LHCN-M2 (cell line): ENCODE measurements at regions not wholly inside any gene's neighbourhood (a gene's known extent, or its start where the extent isn't known, plus 50 kb on each side); places are given as distances from the start of the nearest gene placed in this dataset.

Source experiments
- DNase-seq: peaks from one replicate; pipeline ENCODE4 v3.0.0-alpha.2; 2012; ENCODE audit warnings: low read depth

GRCh38 chr9:119667163-119667562, 297.9 kb upstream of the BRINP1 start:
- DNase-seq: no peak

- no peak for DNase-seq
Observed at GRCh38 chr9:119662329-119662728, 293.1 kb upstream of the BRINP1 start.

DNA sequence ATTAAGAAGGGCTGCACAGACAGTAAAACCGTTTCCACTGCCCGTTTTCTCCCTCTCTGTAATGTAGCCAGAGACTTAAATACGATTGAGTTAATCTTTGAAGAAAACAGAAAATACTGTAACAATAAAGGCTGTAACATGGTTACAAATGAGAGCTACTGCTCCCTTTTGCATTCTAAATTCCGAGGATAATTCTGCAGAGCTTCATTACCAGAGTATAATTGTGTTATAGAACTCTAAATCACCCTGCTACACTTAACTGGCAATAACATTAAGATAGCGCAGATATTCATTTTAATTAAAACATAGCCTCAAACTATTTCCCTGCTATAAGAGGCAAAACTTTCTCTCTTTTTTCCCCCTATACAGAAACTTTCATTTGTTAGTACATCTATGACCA, 283.7 kb upstream of the BRINP1 start:
- DNase-seq: no peak

- DNase-seq: no peak
Observed at GRCh38 chr9:119649205-119649604, 280.0 kb upstream of the BRINP1 start.

GRCh38 chr9:119639287-119639955, 270.2 kb upstream of the BRINP1 start:
- DNase-seq: no peak

DNA sequence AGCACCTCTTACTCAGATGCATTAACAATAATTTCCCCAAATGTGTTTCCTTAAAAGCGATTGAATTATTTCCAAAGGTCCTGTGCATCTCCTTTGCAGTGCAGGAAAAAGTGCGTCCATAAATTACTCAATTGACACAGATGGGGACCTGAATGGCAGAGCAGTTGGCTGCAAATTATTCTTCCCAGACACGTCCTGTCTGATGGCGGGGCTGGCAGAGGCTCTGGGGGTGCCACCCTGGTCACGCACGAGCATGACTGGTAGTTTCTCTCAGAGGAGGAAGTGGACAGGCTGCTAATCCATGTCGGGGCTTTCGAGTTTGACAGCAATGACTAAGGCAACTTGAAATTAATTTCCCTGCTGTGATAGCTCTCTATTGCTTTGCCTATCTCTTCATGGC, 264.8 kb upstream of the BRINP1 start:
- DNase-seq: no peak

DNA sequence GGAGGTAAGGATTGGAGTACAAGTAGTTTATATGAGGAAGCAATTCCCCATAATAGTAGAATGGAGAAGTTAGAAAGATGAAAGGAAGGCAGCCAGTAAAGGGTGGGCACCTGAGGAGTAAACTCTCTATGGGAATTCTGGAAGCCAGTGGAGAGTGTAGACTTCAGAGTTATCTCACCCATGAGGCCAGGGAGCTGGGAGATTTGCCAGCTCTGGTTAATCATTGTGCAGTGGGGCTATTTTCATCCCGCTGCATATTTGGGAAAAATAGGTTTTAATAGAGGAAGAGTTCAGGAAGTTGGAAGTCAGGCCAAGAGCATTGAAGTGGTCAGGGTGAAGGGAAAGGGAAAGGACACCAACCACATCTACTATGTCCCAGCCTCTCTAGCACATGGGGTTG, 242.3 kb upstream of the BRINP1 start:
- no peak for DNase-seq

DNA sequence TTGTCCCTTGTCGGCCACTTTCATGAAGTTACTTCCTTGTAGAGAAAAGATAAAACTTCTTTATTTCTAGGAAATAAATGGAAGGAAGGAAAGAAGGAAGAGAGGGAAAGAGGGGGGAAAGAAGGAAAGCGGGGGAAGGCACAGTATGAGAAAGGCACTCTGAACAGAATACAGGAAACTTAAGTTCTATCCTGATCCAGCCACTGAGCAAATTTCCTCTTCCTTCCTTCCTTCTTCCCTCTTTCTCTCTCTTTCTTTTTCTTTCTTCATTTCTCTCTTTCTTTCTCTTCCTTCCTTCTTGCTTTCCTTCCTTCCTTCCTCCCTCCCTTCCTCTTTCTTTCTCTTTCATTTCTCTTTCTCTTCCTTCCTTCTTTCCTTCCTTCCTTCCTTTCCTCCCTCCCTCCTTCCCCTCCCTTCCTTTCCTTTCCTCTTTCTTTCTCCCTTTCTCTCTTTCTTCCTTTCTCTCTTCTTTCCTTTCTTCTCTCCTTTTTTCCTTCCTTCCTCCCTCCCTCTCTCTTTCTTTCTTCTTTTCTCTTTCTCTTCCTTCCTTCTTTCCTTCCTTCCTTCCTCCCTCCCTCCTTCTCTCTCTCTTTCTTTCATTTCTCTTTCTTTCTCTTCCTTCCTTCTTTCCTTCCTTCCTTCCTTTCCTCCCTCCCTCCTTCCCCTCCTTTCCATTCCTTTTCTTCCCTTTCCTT, 240.2 kb upstream of the BRINP1 start:
- no peak for DNase-seq

DNA sequence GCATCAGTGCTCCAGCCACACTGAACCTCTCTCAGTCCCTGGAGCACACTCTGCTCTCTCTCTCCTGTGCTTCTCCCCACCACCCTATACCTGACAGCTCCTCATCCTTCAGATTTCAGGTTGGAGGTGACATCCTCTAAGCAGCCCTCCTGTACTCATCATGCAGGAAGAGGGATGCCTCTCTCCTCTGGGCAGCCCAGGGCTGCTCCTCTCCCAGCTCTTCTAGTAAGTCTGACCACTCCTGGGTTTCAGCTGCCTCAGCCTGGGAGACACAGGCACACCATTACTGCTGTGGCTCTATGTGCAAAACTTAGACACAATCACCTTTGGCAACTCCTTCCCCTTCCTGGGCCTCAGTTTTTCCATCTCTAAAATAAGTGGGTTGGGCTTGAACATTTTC, 232.4 kb upstream of the BRINP1 start:
- no peak for DNase-seq

GRCh38 chr9:119597499-119597898, 228.3 kb upstream of the BRINP1 start:
- DNase-seq: no peak

GRCh38 chr9:119596703-119597102, 227.5 kb upstream of the BRINP1 start:
- DNase-seq: no peak

GRCh38 chr9:119588874-119589744, 219.9 kb upstream of the BRINP1 start:
- DNase-seq: no peak

- no peak for DNase-seq
Observed at GRCh38 chr9:119577881-119578280, 208.6 kb upstream of the BRINP1 start.

GRCh38 chr9:119559986-119560385, 190.8 kb upstream of the BRINP1 start:
- no peak for DNase-seq

DNA sequence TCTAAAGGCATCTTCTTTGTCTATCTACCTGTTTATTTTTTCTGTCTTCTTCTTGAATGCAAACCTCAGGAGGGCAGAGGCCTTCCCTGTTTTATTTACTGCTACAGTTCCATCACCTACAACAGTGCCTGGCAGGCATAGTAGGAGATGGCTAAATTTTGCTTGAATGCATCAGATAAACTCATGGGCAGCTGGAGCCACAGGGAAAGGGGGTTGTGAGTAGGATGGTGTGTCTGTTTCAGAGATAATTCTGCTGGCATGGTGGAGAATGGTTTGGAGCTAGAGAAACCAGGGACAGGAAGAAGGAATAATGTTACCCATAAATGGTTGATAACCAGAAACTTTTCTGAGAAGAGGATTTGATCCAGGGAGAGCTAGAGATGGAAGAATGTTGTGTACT, 189.8 kb upstream of the BRINP1 start:
- no peak for DNase-seq

DNA sequence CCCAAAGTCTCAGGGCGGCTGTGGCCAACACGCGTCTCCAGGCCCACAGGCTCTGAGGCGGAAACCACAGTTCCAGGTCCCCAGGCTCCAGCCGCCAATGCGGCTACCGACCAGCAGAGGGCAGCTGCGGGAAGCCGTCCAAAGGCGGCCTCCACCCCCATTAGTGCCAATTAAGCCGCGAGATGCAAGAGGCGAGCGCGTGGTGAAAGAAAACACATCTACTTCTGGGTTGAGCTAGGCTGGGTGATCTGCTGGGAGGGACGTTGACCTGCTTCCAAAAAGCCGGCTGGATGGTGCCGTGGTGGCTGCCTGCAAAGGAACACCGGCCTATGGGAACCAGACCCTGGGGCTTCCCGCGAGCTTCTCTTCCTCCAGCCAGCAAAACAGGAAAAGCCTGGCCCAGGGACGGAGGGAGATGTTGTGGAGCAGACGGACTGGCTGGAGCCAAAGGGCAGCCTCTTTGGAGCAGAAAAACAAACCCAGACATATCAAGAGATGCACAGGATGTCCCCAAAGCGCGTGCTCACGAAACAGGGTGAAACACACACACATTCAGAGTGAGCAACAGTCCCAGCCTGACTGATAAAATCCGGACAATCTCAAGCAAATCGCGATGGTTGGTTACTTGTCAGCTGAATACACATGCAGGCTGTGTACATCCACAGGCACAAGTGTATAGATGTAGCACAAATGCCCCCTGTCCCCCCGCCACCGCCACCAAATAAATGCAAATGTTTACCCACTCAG, 187.1 kb upstream of the BRINP1 start:
- peak; percentile 23 for DNase-seq

- DNase-seq: no peak
Observed at GRCh38 chr9:119544492-119544891, 175.3 kb upstream of the BRINP1 start.

- no peak for DNase-seq
Observed at GRCh38 chr9:119537138-119537537, 167.9 kb upstream of the BRINP1 start.

DNA sequence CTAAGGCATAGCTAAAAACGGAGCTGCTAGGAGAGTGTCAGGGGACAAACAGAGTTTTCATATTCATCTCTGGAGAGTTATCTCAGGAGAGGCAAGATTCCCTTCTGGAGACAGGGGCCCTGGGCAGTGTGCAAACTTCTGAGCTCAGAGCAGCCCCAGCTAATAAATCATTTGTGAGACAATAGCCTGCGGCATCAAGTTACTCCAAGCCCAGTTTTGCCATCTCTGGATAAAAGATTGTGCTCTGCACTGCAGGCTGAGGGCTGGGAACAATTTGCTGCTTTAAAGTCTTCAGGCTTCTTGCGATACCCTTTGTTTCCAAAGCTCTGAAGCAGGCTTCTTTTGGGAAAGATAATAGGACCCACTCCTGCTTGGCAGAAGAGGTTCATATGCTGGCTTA, 164.3 kb upstream of the BRINP1 start:
- no peak for DNase-seq

- DNase-seq: no peak
Observed at GRCh38 chr9:119526698-119527097, 157.5 kb upstream of the BRINP1 start.

DNA sequence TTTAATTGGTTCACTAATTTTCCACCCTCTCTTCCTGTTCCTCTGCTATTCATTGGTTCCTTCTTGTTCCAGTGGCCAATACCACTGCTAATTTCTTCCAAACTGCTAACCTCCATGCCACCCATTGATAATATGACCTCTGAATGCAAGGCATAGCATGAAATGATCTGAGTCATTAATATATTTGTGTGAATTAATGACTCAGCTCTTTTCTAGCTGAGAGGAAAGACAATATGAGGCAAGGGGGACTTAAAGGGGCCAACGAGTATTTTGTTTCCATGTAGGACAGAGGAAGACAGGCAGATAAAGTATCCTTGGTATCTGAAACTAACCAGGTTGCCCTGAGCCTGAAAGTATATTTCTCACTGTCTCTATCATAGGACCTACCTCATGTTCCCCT, 154.3 kb upstream of the BRINP1 start:
- DNase-seq: no peak

DNA sequence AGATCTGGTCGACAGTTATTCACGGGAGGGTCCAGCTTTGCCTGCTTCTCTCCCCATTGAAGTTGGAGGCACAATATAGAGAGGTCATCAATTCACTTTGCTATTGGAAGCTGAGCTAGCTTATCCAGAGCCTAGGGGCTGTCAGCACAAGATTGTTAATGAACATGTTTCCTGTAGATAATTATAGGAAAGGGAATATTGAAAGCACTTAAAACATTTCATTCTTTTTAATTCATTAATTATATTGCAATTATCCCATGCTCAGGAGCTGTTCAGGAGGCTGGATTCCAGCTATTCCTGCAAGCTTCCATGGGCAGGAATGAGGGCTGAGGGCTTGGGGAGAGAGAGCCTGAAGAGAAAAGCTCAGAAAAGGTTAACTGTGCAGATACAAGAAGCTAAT, 153.1 kb upstream of the BRINP1 start:
- DNase-seq: no peak
